ENCODE measurements at regions not wholly inside any gene's neighbourhood (a gene's known extent, or its start where the extent isn't known, plus 50 kb on each side); places are given as distances from the start of the nearest gene placed in this dataset.
A peak's percentile ranks its signal among the peaks of the same experiment; 100 is the strongest.
"Not testable (repeated sequence)": the region's sequence is repeated elsewhere in the genome, so short reads cannot be mapped to it uniquely, and the experiment has no call there.

- DNase-seq: no peak
Observed at GRCh38 chr14:65153101-65153500, 50.8 kb upstream of the MAX start.

GRCh38 chr14:65156568-65157366 is 54.5 kb upstream of the MAX start:
- DNase-seq: no peak

GRCh38 chr14:65159281-65160062 is 57.2 kb upstream of the MAX start:
- no peak for DNase-seq

- no peak for DNase-seq
Observed at GRCh38 chr14:65160091-65160490, 57.8 kb upstream of the MAX start.

GRCh38 chr14:65162031-65162430 is 59.7 kb upstream of the MAX start:
- DNase-seq: no peak

DNA sequence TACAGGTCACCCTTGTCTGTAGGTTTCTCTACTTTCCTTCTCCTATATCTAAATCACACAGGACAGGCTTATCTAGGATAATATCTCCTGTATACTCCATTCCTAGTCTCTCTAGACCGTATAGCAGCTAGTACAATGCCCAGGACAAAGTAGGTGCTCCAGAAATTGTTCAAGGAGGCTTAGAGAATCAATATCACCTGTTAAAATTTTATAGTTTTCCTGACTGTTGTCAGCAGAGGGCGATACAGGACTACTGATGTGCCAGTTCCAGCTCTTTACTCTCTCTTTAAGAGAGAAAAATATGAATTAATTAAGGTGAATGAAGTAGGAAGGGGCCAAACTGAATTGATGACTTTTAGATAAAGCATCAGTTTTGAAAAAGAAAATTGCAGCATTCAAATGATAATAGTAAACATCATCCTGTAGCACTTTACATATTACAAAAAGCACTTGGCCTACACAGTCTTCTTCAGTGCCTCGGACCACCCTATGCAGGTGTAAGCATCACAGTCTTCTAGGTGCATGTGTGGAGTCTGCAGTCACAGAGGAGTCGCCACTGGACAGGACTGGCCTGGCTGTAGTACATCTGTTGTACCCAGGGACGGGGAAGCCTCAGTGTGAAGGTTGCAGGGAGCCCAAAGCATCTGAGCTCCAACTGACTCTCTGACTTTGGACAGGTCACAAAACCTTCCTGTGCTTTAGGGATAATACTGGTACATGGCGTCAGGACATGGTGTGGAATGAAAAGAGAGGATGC is 61.9 kb upstream of the MAX start:
- peak; percentile 27 for DNase-seq

GRCh38 chr14:65164825-65165135 is 62.5 kb upstream of the MAX start:
- no peak for DNase-seq

DNA sequence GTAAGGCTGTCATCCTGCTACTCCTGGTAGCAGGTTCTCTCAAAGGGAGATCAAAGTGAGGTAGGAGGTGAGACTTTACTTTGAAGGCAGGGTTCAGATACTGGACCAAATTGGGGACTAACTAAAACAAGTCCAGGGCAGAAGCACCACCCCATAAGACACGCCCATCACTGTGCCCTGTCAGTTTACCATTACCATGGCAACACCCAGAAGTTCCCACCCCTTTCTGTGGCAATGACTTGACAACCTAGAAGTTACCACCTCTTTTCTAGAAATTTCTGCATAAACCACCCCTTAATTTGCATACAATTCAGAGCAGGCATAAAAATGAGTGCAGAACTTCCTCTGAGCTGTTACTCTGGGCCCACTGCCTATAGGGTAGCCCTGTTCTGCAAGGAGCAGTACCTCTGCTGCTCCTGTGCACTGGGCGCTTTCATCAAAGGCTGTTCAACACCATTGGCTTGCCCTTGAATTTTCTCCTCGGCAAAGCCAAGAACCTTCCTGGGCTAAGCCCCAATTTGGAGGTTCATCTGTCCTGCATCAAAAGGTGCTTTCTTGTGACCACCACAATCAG is 64.8 kb upstream of the MAX start:
- DNase-seq: no peak

GRCh38 chr14:65168840-65169239 is 66.5 kb upstream of the MAX start:
- DNase-seq: no peak

- no peak for DNase-seq
Observed at GRCh38 chr14:65169351-65169750, 67.0 kb upstream of the MAX start.

GRCh38 chr14:65170318-65170717 is 68.0 kb upstream of the MAX start:
- DNase-seq: no peak

DNA sequence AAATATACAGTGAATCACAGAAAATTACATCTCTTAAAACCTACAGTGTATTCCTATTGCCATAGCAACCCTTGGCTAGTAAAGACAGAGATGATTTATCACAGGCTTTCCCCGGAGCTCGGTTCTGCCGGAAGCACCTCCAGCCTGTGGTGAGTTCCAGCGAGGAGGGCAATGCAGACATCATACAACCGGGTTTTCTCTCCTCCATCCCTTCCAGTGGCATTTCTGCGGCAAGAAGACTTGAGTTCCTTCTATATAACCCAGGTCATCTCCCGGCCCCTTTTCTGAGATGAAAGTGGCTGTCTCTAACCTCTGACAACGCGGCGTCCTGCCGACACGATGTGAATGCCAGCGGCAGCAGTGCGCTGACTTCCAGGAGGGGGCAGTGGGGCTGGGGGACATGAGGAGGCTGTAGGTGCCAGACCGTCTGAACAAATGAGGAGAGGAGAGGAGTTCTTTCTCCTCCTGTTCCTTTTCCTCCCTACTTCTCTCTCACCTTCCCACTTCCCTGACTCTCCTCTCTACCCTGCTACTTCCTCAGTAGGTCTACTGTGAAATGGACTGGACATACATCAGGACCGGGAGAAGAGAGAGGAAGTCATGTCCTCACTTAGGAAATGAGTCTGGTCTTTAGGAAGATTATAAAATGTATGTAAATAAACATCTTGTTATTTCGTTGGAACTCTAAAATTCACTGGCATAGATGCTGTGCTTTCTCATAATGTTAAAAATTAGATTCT is 68.6 kb upstream of the MAX start:
- no peak for DNase-seq

- no peak for DNase-seq
Observed at GRCh38 chr14:65173973-65174693, 71.8 kb upstream of the MAX start.

- DNase-seq: no peak
Observed at GRCh38 chr14:65174783-65175182, 72.5 kb upstream of the MAX start.

GRCh38 chr14:65177551-65177950 is 75.2 kb upstream of the MAX start:
- DNase-seq: no peak

- not testable (repeated sequence) for DNase-seq
Observed at GRCh38 chr14:65179231-65179630, 76.9 kb upstream of the MAX start.

DNA sequence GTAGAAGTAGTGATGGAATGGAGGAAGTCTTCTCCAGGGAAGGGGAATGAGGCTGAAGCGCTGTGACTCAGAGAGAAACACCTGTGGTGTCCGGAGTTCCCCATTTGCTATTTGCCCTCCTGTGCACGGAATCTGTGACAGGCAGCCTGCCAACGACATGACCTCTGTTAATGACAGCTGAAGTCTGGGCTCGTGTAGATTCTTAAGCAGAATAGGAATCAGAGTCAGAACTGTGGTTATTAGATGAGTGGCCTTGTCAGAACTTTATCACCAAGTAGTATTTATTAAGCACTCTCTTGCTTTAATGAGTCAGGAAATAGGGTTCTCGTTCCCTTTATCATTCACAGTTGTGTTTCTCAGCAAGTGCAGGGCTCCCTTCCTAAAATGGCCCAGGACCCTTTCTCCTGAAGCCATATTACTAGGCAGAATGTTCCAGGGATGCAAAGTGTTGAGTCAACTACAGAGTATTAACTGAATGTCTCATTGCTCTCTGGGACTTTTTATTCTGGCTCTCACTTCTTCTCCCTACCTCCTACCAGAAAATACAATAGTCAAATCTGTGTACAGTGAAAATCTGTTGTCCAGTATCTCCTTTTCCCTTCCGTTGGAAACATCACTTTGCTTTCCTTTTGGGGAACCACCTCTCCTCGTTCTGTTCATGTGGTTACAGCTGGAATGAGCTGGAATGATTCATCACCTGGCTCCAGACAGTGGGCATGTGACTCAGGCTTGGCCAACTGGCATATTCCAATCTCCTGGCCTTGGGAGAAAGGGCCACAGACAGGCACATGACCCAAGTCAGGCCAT is 77.8 kb upstream of the MAX start:
- no peak for DNase-seq

- no peak for DNase-seq
Observed at GRCh38 chr14:65180725-65181025, 78.4 kb upstream of the MAX start.

DNA sequence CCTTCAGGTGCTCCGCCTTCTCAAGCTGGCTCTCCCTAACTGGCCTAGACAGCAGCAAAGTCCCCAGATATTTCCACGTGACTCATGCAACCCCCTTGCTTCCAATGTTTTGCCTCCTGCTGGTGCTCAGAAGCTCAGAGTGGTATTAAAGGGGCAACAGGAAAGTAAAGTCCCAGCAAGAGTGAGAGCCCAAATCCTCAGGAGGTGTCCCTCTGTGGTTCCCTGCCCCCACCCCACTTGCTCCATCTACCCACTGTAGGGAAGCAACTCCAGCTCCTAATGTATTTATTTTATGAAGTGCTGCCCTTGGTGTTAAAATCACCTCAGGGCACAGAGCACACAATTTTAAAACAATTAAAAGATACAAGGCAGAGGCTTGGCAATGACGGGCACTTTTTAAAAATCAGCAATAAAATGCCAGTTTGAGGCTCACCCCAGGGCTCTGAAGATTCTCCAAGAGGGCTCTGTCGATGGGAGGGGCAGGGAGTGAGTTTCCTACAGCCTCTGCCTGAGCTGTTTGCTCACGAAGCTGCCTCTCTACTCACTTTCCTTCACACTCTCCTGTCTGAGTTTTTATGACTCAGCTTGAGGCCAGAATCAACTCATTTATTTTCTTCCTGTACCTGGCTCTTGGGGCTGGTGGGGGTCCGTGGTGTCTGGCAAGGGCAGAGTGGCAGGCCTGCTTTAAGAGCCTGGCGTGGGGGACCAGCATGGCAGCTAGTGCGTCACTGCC is 81.9 kb upstream of the MAX start:
- DNase-seq: no peak

GRCh38 chr14:65185829-65186228 is 83.5 kb upstream of the MAX start:
- no peak for DNase-seq

DNA sequence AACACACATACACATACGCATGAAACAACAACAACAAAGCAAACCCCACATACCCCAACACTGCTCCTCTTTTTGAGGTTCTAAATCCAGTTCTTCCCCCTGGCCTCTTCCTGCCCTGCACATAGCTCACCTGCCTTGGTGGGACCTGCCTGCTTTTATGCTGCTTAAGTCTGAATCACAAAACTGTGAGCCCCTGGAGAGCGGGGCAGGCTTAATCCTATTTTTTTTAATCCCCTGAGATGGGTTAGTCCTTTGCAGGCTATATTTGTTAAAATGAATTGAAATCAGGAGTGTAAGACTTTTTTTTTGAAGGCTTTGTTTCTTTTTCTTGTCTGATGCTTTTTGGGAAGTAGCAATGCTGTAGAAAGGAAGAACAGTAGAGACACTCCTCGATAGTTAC is 84.6 kb upstream of the MAX start:
- DNase-seq: no peak

Measured in NCI-H1436 (cell line).